HG03135 (cell line): ENCODE measurements at regions not wholly inside any gene's neighbourhood (a gene's known extent, or its start where the extent isn't known, plus 50 kb on each side); places are given as distances from the start of the nearest gene placed in this dataset.
"Not testable (repeated sequence)": the region's sequence is repeated elsewhere in the genome, so short reads cannot be mapped to it uniquely, and the experiment has no call there.

Source experiments
- ATAC-seq: cut with Tn5 transposase; IDR thresholded peaks from one replicate; pipeline ENCODE4 v1.9.1; 2021; ENCODE audit warnings: mild to moderate bottlenecking, moderate library complexity; ENCODE audit not compliant: unreplicated experiment

DNA sequence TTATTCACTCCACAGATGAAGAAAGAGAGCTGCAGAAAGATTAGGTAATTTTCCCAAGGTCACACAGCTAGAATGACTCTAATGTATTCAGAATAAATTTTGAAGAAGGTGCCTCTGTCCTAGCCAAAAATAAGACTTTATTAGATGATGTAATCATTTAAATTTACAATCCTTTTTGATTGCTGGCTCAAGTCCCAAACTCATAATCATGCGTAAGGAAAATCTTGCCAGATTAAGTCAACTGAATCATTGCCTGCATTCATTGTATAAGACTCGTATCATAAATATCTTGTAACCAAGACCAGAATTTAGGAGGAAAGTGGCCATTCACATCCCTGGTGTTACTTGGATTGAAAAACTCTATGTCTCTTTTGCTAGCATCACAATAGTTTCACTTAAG is 53.1 kb upstream of the STK39 start:
- ATAC-seq: no peak

- no peak for ATAC-seq
Observed at GRCh38 chr2:168304024-168304681, 56.8 kb upstream of the STK39 start.

- no peak for ATAC-seq
Observed at GRCh38 chr2:168307379-168307778, 60.0 kb upstream of the STK39 start.

DNA sequence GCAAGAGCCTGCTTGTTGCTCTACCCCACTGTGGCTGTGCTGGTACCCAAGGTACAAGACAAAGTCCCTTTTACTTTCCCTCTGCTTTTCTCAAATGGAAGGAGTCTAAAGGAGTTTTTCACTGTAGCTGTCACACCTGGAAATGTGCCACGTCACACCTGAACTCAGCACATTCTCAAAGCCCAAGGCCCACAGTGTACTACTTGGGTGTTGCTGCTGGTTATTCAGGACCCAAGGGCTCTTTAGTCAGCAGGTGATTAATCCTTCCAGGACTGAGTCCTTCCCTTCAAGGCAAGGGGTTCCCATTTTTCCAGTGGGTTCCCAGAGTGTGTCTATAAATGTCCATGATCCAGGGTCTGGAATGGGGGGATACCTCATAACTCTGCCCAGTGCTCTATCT is 63.2 kb upstream of the STK39 start:
- no peak for ATAC-seq

DNA sequence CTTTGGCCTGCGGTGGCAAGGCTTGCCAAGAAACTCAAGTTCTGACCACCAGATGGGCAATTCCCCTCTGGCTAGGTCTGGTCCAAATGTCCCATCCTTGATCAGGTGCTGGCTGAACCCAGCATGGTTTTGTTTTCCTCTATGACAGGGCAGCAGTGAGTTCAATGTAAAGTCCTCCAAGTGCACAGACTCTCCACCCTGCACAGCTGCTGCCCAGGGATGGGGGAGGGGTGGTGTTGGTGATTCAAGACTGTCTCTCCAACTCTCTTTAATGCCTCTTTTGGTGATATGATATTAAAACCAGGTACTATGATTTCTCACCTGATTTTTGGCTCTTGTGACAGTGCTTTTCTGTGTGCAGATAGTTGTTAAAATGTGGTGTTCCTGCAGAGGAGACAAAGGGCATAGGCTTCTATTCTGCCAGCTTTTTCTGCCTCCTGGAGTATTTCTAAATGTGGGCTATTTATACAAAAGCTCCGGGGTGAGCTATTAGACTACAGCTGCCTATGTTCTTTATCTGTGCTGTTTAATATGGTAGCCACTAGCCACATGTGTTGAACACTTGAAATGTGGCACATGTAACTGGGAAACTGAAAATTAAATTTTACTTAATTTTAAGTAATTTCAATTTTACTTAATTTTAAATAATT is 64.0 kb upstream of the STK39 start:
- ATAC-seq: no peak

- ATAC-seq: no peak
Observed at GRCh38 chr2:168312036-168312822, 64.8 kb upstream of the STK39 start.

DNA sequence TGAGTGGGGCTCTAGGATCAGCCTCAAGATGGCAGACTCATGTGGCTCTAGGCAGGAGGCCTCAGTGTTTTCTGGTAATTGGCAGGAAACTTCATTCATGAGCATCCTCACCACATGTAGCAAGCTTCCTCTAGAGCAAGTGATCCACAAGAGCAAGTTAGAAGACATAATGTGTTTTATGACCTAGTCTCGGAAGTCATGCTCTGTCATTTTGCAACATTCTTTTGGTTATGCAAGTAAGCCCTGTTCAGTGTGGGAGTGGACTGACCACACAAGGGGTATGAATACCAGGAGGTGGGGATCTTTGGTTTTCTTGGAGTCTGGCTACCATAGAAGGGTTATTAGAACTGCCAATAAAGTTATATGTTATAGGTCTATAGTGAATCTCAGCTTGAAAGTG is 66.8 kb upstream of the STK39 start:
- ATAC-seq: no peak

DNA sequence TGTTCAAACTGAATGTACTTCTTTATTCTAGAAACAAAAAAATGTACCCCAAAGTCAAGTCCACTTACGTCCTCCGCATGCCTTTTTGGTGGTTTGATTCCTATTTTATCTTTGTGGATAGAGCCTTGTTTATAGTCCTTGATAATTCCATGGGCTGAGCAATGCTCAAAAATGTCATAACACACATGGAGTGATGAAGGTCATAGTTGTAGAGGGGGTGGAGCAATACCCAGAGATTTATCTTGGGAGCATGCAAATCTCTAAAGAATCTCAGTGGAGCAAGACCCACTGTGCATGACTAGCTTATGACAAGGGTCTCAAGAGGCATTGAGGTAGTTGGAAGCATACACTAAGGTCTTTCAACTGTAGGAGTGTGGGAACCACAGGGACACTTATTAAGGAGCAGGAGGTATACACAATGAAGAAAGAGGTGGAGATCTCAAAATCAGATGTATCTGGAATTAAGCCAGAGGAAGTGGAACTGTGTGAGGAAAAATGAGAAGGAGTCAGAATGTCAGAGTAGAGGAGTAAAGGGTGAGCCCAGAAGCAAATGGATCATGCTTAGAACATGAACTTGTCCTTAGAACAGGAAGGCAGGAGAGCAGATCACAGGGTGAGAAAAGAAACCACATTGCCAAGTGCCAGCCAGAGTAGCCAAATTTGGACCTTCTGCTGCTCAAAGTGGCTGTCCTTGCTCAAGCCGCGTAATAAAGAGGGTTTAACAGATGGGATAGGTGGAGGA is 68.1 kb upstream of the STK39 start:
- no peak for ATAC-seq

DNA sequence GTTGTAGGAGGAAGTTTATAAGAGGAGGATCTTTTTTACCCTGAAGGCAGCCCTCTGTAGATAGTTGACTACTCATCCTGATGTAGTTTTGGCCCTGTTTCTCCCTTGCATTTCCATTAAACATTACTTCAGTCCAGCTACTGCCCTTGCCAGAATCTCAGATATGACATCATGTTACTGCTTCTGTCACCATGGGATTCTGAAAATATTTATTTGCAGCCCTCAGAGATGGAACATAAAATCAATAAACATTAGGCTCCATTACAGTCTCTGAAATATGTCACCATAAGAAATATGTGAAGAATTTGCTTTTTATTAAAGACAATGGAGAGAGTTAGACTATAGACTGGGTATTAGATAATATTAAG is 68.7 kb upstream of the STK39 start:
- no peak for ATAC-seq

- no peak for ATAC-seq
Observed at GRCh38 chr2:168317282-168317681, 69.9 kb upstream of the STK39 start.

DNA sequence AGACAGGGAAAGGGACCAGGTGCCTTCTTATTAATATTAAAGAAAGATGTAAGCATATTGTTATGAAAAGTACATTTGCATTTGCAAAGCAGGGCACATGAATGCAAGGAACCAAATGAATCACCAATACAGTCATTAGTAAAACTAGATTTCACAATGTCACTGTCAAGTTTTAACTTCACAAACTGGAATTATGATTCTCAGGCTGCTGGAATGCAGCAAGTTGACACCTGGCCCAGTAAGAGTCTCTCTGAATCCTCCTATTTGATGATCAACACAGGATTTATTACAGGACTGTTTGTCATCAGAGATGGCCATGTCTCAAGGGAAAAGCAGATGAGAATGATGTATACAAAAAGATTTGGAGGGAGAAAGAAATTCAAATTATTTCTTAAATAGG is 72.9 kb upstream of the STK39 start:
- no peak for ATAC-seq

- ATAC-seq: no peak
Observed at GRCh38 chr2:168322325-168323007, 75.1 kb upstream of the STK39 start.

- no peak for ATAC-seq
Observed at GRCh38 chr2:168323529-168324021, 76.2 kb upstream of the STK39 start.

DNA sequence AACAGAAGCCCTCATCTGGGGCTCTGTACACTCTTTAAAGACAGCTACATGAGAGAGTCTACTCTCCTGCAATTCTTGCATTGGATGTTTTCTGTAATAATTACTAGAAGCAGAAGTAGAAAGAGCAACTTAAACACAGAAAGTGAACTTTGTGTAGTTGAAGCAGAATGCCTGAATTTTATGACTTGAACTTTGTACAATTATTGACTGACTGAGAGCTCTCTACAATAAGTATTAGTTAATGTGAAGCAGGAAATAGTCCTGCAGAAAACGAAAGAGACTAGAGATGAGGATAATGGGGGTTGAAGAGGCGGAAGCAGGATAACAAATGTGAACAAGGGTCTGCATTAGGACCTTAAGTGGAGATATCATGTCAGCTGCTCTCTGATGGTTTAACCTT is 79.2 kb upstream of the STK39 start:
- ATAC-seq: no peak

- no peak for ATAC-seq
Observed at GRCh38 chr2:168327328-168327727, 79.9 kb upstream of the STK39 start.

DNA sequence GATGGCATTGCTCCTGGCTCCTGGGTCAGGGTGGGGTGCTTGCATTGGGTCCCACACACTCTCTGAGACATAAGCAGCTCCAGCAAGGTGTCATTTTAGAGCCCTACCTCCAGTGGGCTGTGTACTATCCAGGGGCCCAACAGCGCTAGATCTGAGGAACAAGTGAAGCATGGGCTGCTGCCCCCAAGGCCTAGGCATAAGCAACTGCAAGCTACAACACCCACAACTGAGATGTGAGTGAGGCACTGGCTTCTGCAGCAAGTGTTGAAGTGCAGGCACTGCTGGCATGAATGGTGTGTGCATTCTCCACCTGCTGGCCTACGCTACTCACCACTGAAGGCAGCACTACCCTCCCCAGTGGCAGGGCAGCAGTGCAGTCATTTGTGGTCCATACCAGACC is 81.0 kb upstream of the STK39 start:
- no peak for ATAC-seq

DNA sequence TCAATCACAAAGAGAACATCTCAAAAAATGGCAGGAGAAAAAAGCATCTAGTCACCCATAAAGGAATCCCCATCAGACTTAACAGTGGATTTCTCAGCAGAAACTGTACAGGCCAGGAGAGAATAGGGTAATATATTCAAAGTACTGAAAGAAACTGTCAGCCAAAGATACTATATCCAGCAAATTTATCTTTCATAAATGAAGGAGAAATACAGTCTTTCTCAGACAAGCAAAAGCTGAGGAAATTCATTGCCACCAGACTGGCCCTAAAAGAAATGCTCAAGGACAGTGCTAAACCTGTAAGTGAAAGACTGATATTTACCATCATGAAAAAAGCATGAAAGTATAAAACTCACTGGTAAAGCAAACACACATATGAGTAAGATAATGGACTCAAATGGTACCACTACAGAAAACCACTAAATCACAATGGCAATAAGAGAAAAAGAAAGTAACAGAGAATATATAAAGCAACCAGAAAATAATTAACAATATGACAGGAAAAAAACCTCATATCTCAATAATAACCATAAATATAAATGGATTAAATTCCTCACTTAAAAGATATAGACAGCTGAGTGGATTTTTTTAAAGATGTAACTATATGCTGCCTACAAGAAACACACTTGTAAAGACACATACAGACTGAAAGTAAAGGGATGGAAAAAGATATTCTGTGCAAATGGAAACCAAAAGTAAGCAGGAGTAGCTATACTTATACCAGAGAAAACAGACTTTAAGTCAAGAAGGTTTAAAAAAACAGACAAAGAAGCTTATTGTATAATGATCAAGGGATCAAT is 83.4 kb upstream of the STK39 start:
- no peak for ATAC-seq

GRCh38 chr2:168335254-168335653 is 87.9 kb upstream of the STK39 start:
- not testable (repeated sequence) for ATAC-seq

DNA sequence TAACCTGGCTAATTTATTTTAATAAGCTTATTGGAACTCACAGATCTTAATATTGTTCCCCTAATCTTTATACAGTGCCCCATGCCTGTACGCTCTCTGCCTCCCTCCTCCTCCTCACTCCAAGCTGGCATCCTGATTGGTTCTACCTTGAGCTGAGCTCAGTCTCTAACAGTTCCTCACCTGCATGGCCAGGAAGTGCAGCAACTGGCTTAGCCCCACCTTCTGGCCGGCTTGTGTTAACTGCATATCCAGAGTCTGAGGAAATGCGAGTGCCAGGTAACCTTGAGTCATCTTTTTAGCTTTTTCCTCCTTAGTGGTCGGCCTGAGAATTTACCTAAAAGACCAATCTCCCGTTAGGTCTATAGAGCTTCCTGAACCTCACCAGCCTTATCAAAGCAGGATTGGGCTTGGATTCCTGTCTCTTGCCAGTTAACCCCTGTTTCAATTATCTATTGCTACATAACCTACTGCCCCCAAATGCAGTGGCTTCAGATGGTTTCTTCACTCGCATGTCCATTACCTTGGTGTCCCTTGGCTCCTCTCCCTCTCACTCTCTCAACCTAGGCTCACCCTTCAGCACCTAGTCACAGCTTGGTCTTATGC is 89.5 kb upstream of the STK39 start:
- no peak for ATAC-seq

DNA sequence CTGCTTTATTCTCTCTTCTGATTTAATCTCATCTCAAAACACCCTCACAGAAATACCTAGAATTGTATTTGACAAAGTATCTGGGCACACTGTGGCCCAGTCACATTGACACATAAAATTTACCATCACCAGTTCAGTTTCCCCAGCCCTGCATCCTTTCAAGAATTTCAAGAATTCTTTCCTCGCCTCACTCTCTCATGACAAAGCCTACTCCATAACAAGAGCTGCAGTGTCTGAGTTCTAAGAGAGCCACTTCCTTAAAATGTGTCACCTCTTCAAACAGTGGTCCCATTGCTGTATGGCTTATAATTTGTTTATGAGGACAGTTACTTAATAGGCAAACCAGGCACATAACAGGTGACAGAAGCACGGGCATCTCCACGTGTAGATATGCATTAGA is 90.9 kb upstream of the STK39 start:
- no peak for ATAC-seq
